ENCODE measurements at regions not wholly inside any gene's neighbourhood (a gene's known extent, or its start where the extent isn't known, plus 50 kb on each side); places are given as distances from the start of the nearest gene placed in this dataset.

DNA sequence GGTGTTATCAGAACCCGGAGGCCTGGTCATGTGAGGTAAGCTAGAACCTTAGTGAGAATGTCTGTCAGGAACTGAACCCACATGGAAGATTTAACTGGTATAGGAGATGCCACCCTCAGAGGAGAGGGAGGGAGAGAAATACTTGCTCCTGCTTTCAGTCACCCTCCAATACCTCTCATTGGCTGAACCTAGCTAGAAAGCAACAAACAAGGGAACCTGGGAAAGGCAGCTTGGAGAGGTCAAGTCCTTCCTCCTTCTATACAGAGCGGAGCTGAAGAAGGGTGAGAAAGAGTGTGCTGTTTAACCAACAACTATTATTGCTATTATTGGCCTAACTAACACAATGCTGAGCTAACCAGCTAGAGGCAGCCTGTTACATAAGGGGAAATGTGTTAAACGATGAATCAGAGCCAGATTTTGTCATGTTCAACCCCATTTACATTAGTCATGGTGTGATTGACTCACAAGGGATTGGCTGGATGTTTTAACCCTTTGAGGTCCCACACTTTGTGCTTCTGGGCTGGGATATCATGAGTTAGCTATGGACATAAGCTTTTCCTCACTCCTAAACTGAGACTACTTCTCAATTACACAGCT, 96.5 kb upstream of the ESX1 start:
- TF ChIP-seq, protein P1, sequence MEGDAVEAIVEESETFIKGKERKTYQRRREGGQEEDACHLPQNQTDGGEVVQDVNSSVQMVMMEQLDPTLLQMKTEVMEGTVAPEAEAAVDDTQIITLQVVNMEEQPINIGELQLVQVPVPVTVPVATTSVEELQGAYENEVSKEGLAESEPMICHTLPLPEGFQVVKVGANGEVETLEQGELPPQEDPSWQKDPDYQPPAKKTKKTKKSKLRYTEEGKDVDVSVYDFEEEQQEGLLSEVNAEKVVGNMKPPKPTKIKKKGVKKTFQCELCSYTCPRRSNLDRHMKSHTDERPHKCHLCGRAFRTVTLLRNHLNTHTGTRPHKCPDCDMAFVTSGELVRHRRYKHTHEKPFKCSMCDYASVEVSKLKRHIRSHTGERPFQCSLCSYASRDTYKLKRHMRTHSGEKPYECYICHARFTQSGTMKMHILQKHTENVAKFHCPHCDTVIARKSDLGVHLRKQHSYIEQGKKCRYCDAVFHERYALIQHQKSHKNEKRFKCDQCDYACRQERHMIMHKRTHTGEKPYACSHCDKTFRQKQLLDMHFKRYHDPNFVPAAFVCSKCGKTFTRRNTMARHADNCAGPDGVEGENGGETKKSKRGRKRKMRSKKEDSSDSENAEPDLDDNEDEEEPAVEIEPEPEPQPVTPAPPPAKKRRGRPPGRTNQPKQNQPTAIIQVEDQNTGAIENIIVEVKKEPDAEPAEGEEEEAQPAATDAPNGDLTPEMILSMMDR (IDR thresholded peaks at IDR 0.05; ENCODE audit: low read depth, low read length) = no peak
- no peak overlapping the region for H3K4me3 ChIP-seq (ENCODE audit: low read depth, low read length)

- no peak overlapping the region for H3K4me3 ChIP-seq (ENCODE audit: low read depth, low read length)
Observed at GRCh38 chrX:104347860-104348259, 93.1 kb upstream of the ESX1 start.

DNA sequence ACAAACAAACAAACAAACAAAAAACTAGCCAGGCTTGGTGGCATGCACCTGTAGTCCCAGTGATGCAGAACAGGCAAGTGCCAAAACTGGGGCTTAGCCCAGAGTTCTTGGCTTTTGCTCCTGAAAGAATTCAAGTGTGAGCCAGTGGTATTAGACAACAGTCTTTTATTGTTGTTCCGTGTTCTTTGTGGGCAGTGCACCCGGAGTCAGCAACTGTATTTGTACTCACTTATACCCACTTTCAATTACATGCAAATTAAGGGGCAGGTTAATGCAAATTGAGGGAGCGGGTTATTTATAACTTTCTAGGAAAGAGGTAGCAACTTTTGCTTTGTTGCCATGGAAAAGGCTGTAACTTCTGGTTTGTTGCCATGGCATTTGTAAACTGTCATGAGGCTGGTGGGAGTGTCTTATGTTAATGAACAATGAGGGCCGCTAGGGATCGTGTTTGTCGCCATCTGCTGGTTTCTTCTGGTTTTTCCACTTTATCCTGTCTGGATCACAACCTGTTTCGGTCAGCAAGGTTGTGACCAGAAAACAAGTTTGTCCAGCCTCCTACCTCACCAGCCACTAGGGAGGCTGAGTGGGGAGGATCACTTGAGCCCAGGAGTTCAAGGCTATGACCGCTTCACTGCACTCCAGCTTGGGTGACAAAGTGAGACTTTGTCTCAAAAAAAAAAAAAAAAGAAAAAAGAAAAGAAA, 88.8 kb upstream of the ESX1 start:
- H3K4me3 ChIP-seq (ENCODE audit: low read depth, low read length) = no peak overlapping the region
- TF ChIP-seq, protein P1 (IDR thresholded peaks at IDR 0.05; ENCODE audit: low read depth, low read length) = peak; percentile 32

More at GRCh38 chrX:104347860-104348259, 93.1 kb upstream of the ESX1 start:
- TF ChIP-seq, protein P1 (IDR thresholded peaks at IDR 0.05; ENCODE audit: low read depth, low read length) = no peak

GRCh38 chrX:104342065-104342464, 87.3 kb upstream of the ESX1 start:
- TF ChIP-seq, protein P1 (IDR thresholded peaks at IDR 0.05; ENCODE audit: low read depth, low read length) = no peak

GRCh38 chrX:104335756-104336155, 81.0 kb upstream of the ESX1 start:
- TF ChIP-seq, protein P1 (IDR thresholded peaks at IDR 0.05; ENCODE audit: low read depth, low read length) = no peak

More at GRCh38 chrX:104342065-104342464, 87.3 kb upstream of the ESX1 start:
- no peak overlapping the region for H3K4me3 ChIP-seq (ENCODE audit: low read depth, low read length)

GRCh38 chrX:104334971-104335370, 80.2 kb upstream of the ESX1 start:
- no peak overlapping the region for H3K4me3 ChIP-seq (ENCODE audit: low read depth, low read length)
- TF ChIP-seq, protein P1 (IDR thresholded peaks at IDR 0.05; ENCODE audit: low read depth, low read length) = no peak

More at GRCh38 chrX:104335756-104336155, 81.0 kb upstream of the ESX1 start:
- no peak overlapping the region for H3K4me3 ChIP-seq (ENCODE audit: low read depth, low read length)

GRCh38 chrX:104330966-104331365, 76.2 kb upstream of the ESX1 start:
- H3K4me3 ChIP-seq (ENCODE audit: low read depth, low read length) = no peak overlapping the region
- TF ChIP-seq, protein P1 (IDR thresholded peaks at IDR 0.05; ENCODE audit: low read depth, low read length) = no peak

Measured in WI38 (cell line).